Transverse colon (tissue), 4 donors: ENCODE measurements at regions not wholly inside any gene's neighbourhood (a gene's known extent, or its start where the extent isn't known, plus 50 kb on each side); places are given as distances from the start of the nearest gene placed in this dataset.
"Not testable (repeated sequence)": the region's sequence is repeated elsewhere in the genome, so short reads cannot be mapped to it uniquely, and the experiment has no call there.

Experiments
- DNase-seq: peaks from one replicate; pipeline ENCODE4 v3.0.0-alpha.2; 2019
- H3K27ac ChIP-seq, 4 donors: fragments of 200-600 bp; sonication (generic); 2 replicates each; pipeline ENCODE4 v1.5.1; 2016 to 2018; ENCODE audit warnings: inconsistent platforms in 4 of 4
- H3K27me3 ChIP-seq: fragments of 200-600 bp; sonication (generic); 2 replicates; pipeline ENCODE4 v1.5.1; 2017; ENCODE audit warnings: inconsistent platforms
- H3K36me3 ChIP-seq, 4 donors: fragments of 200-600 bp; sonication (generic); 2 replicates each; pipeline ENCODE4 v1.5.1; 2017 to 2019; ENCODE audit warnings: inconsistent platforms in 4 of 4
- H3K4me1 ChIP-seq, 4 donors: fragments of 200-600 bp; sonication (generic); 2 replicates each; pipeline ENCODE4 v1.5.1; 2017 to 2020; ENCODE audit warnings: inconsistent platforms in 4 of 4
- H3K4me3 ChIP-seq, 4 donors: fragments of 200-600 bp; sonication (generic); 1 replicate in 1 of 4; 2 replicates in 3 of 4; pipeline versions ENCODE4 v1.5.1 to v1.6.1; 2017 to 2019; ENCODE audit warnings: inconsistent platforms in 4 of 4
- H3K9me3 ChIP-seq, 2 donors: fragments of 200-600 bp; sonication (generic); 2 replicates each; pipeline ENCODE4 v1.5.1; 2017 to 2019; ENCODE audit warnings: inconsistent platforms in 2 of 2
- CTCF ChIP-seq, 5 experiments: fragments of 200-600 bp in 3 of 5; fragments of 450-650 bp in 2 of 5; sonication (generic) in 3 of 5; IDR thresholded peaks; 1 replicate in 2 of 5; 2 replicates in 3 of 5; pipeline ENCODE4 v1.5.1; 2016 to 2017; ENCODE audit warnings: antibody characterized with exemption in 5 of 5, inconsistent platforms in 3 of 5, mild to moderate bottlenecking in 2 of 5, moderate library complexity in 1 of 5
- EP300 ChIP-seq: sonication (generic); formaldehyde crosslinking; IDR thresholded peaks from one replicate; pipeline ENCODE4 v1.6.1; 2017; ENCODE audit warnings: antibody characterized with exemption, low read depth
- POLR2A ChIP-seq: fragments of 450-650 bp; IDR thresholded peaks from one replicate; pipeline ENCODE4 v1.6.1; 2016; ENCODE audit warnings: antibody characterized with exemption, mild to moderate bottlenecking, moderate library complexity
- POLR2AphosphoS5 ChIP-seq, 3 donors: sonication (generic); formaldehyde crosslinking; IDR thresholded peaks; one replicate each; pipeline ENCODE4 v1.6.1; 2016; ENCODE audit warnings: antibody characterized with exemption in 3 of 3
- WGBS, 2 donors: methylation state at CpG; one replicate each; pipeline ENCODE4 v1.1.5; 2018; ENCODE audit warnings: low coverage in 1 of 2; 5-methylcytosine and 5-hydroxymethylcytosine counted together
- in situ Hi-C, 4 donors: fragments of 200-750 bp; cut with MboI; loops; one replicate each; pipeline versions ENCODE4 v1.15.0 to v1.15.1; 2017; ENCODE audit warnings: low sequenced_read_pairs in 3 of 4, low pct_ligation_motif_present in 1 of 4, low pct_unique_long_range_greater_than_20kb in 1 of 4
- intact Hi-C: fragments of 100-400 bp; cut with DNase I; formaldehyde crosslinking; loops from one replicate; pipeline ENCODE4 v1.15.1; 2023; ENCODE audit warnings: low total_unique reads

- in situ Hi-C loops, result no loop called here
- 63 to 78% methylated on average over 2 to 5 of the region's 5 CpGs for WGBS, 2 donors
- no peaks in the 10 kb centered on the region for H3K9me3 ChIP-seq
- no peaks in the 10 kb centered on the region for H3K27me3 ChIP-seq
- TF ChIP-seq POLR2A, result no peak
- TF ChIP-seq CTCF (IDR thresholded peaks at IDR 0.05), result no peak
- TF ChIP-seq POLR2AphosphoS5 (IDR thresholded peaks at IDR 0.05), result no peak
- no peak for DNase-seq
- H3K4me3 ChIP-seq, result no peak overlapping the region
- no peaks in the 10 kb centered on the region for H3K36me3 ChIP-seq
- intact Hi-C loops, result no loop called here
- no peaks in the 10 kb centered on the region for H3K4me1 ChIP-seq
- no peak overlapping the region for H3K27ac ChIP-seq
Measured at GRCh38 chr1:65539266-65540131, 119.0 kb downstream of the LEPR start.

- DNase-seq, result no peak
- Histone ChIP-seq H3K4me1 (no peaks in the 10 kb centered on the region), H3K27ac (no peak overlapping the region), H3K27me3 (no peaks in the 10 kb centered on the region), H3K4me3 (no peak overlapping the region), H3K9me3 (no peaks in the 10 kb centered on the region), H3K36me3 (no peaks in the 10 kb centered on the region)
- 79 to 81% methylated on average over 2 of the region's 2 CpGs for WGBS, 2 donors
- intact Hi-C loops (no loop called here), in situ Hi-C loops (no loop called here)
- TF ChIP-seq POLR2A (no peak), CTCF (IDR thresholded peaks at IDR 0.05) (no peak)
Measured at GRCh38 chr1:65541161-65541560, 120.7 kb downstream of the LEPR start.

- intact Hi-C loops, result no loop called here
- Histone ChIP-seq H3K27ac (no peak overlapping the region), H3K4me3 (no peak overlapping the region), H3K36me3 (no peaks in the 10 kb centered on the region), H3K9me3 (no peaks in the 10 kb centered on the region), H3K27me3 (no peaks in the 10 kb centered on the region), H3K4me1 (no peaks in the 10 kb centered on the region)
- no peak for DNase-seq
- in situ Hi-C loops, result no loop called here
- TF ChIP-seq EP300 (no peak), POLR2A (no peak), POLR2AphosphoS5 (IDR thresholded peaks at IDR 0.05) (no peak), CTCF (IDR thresholded peaks at IDR 0.05) (no peak)
Measured at GRCh38 chr1:65541865-65542264, 121.4 kb downstream of the LEPR start.

- DNase-seq, H3K4me3 ChIP-seq, H3K4me1 ChIP-seq, intact Hi-C loops, H3K27ac ChIP-seq, H3K27me3 ChIP-seq, in situ Hi-C loops, H3K36me3 ChIP-seq, H3K9me3 ChIP-seq: not testable (repeated sequence)
- WGBS, 2 donors, result 87 to 91% methylated on average over 1 of the region's 1 CpG
Measured at GRCh38 chr1:65542592-65542991, 122.1 kb downstream of the LEPR start.

- in situ Hi-C loops, DNase-seq, H3K4me3 ChIP-seq, H3K4me1 ChIP-seq, H3K27me3 ChIP-seq, H3K27ac ChIP-seq, H3K9me3 ChIP-seq, H3K36me3 ChIP-seq, intact Hi-C loops: not testable (repeated sequence)
- 66% methylated on average over 25 of the region's 25 CpGs; no CpG with 5 or more reads in 1 of the 2 donors for WGBS, 2 donors
Measured at GRCh38 chr1:65550306-65551010, 130.0 kb downstream of the LEPR start.

GRCh38 chr1:65552484-65552883 lies 132.0 kb downstream of the LEPR start:
- 74 to 88% methylated on average over 2 of the region's 2 CpGs for WGBS, 2 donors
- DNase-seq, in situ Hi-C loops, H3K27me3 ChIP-seq, H3K36me3 ChIP-seq, H3K9me3 ChIP-seq, H3K27ac ChIP-seq, H3K4me1 ChIP-seq, H3K4me3 ChIP-seq, intact Hi-C loops: not testable (repeated sequence)

GRCh38 chr1:65554086-65554764 lies 133.8 kb downstream of the LEPR start:
- WGBS, 2 donors, result 0 to 73% methylated on average over 1 to 6 of the region's 6 CpGs
- H3K4me3 ChIP-seq, H3K9me3 ChIP-seq, DNase-seq, intact Hi-C loops, in situ Hi-C loops, H3K27me3 ChIP-seq, H3K36me3 ChIP-seq, H3K27ac ChIP-seq, H3K4me1 ChIP-seq: not testable (repeated sequence)
